HG02938 (cell line): ENCODE measurements at regions not wholly inside any gene's neighbourhood (a gene's known extent, or its start where the extent isn't known, plus 50 kb on each side); places are given as distances from the start of the nearest gene placed in this dataset.
"Not testable (repeated sequence)": the region's sequence is repeated elsewhere in the genome, so short reads cannot be mapped to it uniquely, and the experiment has no call there.

ENCODE experiments used
- ATAC-seq: cut with Tn5 transposase; IDR thresholded peaks from one replicate; pipeline ENCODE4 v1.9.1; 2021; ENCODE audit warnings: mild to moderate bottlenecking, moderate library complexity; ENCODE audit not compliant: unreplicated experiment

- ATAC-seq = no peak
Measured at GRCh38 chr7:12930534-12930933, 243.1 kb downstream of the ARL4A start.

- not testable (repeated sequence) for ATAC-seq
Measured at GRCh38 chr7:12931465-12931864, 244.0 kb downstream of the ARL4A start.

GRCh38 chr7:12939694-12940093, 252.3 kb downstream of the ARL4A start:
- no peak for ATAC-seq

- ATAC-seq = no peak
Measured at GRCh38 chr7:12941512-12941911, 254.1 kb downstream of the ARL4A start.

- ATAC-seq = no peak
Measured at GRCh38 chr7:12942609-12943008, 255.2 kb downstream of the ARL4A start.

- no peak for ATAC-seq
Measured at GRCh38 chr7:12943781-12944180, 256.3 kb downstream of the ARL4A start.

GRCh38 chr7:12945901-12946300, 258.5 kb downstream of the ARL4A start:
- ATAC-seq = no peak

- no peak for ATAC-seq
Measured at GRCh38 chr7:12947465-12947864, 260.0 kb downstream of the ARL4A start.

- no peak for ATAC-seq
Measured at GRCh38 chr7:12949060-12949931, 261.9 kb downstream of the ARL4A start.

- no peak for ATAC-seq
Measured at GRCh38 chr7:12951397-12951801, 264.0 kb downstream of the ARL4A start.

GRCh38 chr7:12954380-12955033, 267.1 kb downstream of the ARL4A start:
- no peak for ATAC-seq

GRCh38 chr7:12957487-12957886, 270.1 kb downstream of the ARL4A start:
- ATAC-seq = no peak

- ATAC-seq = no peak
Measured at GRCh38 chr7:12961910-12962480, 274.6 kb downstream of the ARL4A start.

GRCh38 chr7:12963435-12963834, 276.0 kb downstream of the ARL4A start:
- no peak for ATAC-seq

GRCh38 chr7:12964836-12965235, 277.4 kb downstream of the ARL4A start:
- ATAC-seq = no peak

GRCh38 chr7:12965767-12966166, 278.3 kb downstream of the ARL4A start:
- ATAC-seq = no peak

- no peak for ATAC-seq
Measured at GRCh38 chr7:12967322-12967721, 279.9 kb downstream of the ARL4A start.

GRCh38 chr7:12968836-12969422, 281.5 kb downstream of the ARL4A start:
- ATAC-seq = no peak

GRCh38 chr7:12970626-12971025, 283.2 kb downstream of the ARL4A start:
- no peak for ATAC-seq

GRCh38 chr7:12974451-12975166, 287.2 kb downstream of the ARL4A start:
- no peak for ATAC-seq

GRCh38 chr7:12975412-12975811, 288.0 kb downstream of the ARL4A start:
- ATAC-seq = no peak
